ENCODE measurements at regions not wholly inside any gene's neighbourhood (a gene's known extent, or its start where the extent isn't known, plus 50 kb on each side); places are given as distances from the start of the nearest gene placed in this dataset.

GRCh38 chr6:106805771-106806170 lies 168.8 kb downstream of the CD24 start:
- H3K4me1 ChIP-seq (ENCODE audit: low read length): peaks cover 15% of the 10 kb centered on the region
- H3K4me3 ChIP-seq (ENCODE audit: low read length): no peak overlapping the region
- H3K27me3 ChIP-seq (ENCODE audit: low read depth, low read length): no peaks in the 10 kb centered on the region
- H3K4me2 ChIP-seq (ENCODE audit: low read length): no peak overlapping the region
- no peaks in the 10 kb centered on the region for H3K79me2 ChIP-seq (ENCODE audit: low read length)
- H3K27ac ChIP-seq (ENCODE audit: low read length): no peak overlapping the region
- H4K20me1 ChIP-seq (ENCODE audit: insufficient read depth, low read length): no peaks in the 10 kb centered on the region
- no peak overlapping the region for H3K9ac ChIP-seq (ENCODE audit: low read length)
- TF ChIP-seq EZH2phosphoT487 (IDR thresholded peaks at IDR 0.05; ENCODE audit: low read depth): no peak
- H3K9me3 ChIP-seq (ENCODE audit: insufficient read depth, low read length): peaks cover 4% of the 10 kb centered on the region
- H2AFZ ChIP-seq (ENCODE audit: low read depth, low read length): no peak overlapping the region
- no peaks in the 10 kb centered on the region for H3K36me3 ChIP-seq (replicated peaks; ENCODE audit: low read depth, low read length)

GRCh38 chr6:106804346-106805335 lies 169.9 kb downstream of the CD24 start:
- H2AFZ ChIP-seq (ENCODE audit: low read depth, low read length): no peak overlapping the region
- no peaks in the 10 kb centered on the region for H3K27me3 ChIP-seq (ENCODE audit: low read depth, low read length)
- no peak overlapping the region for H3K4me3 ChIP-seq (ENCODE audit: low read length)
- no peak overlapping the region for H3K4me2 ChIP-seq (ENCODE audit: low read length)
- H3K36me3 ChIP-seq (replicated peaks; ENCODE audit: low read depth, low read length): no peaks in the 10 kb centered on the region
- no peak overlapping the region for H3K9ac ChIP-seq (ENCODE audit: low read length)
- H3K4me1 ChIP-seq (ENCODE audit: low read length): peaks cover 10% of the 10 kb centered on the region
- TF ChIP-seq EZH2phosphoT487 (IDR thresholded peaks at IDR 0.05; ENCODE audit: low read depth): no peak
- no peak for TF ChIP-seq CTCF (IDR thresholded peaks at IDR 0.05; ENCODE audit: low read depth, low read length)
- no peaks in the 10 kb centered on the region for H3K79me2 ChIP-seq (ENCODE audit: low read length)
- H4K20me1 ChIP-seq (ENCODE audit: insufficient read depth, low read length): no peaks in the 10 kb centered on the region
- H3K9me3 ChIP-seq (ENCODE audit: insufficient read depth, low read length): peaks cover 4% of the 10 kb centered on the region; the same call in 1 of the 2 replicates
- no peak overlapping the region for H3K27ac ChIP-seq (ENCODE audit: low read length)

GRCh38 chr6:106803188-106803587 lies 171.3 kb downstream of the CD24 start:
- Histone ChIP-seq H3K79me2 (ENCODE audit: low read length) (no peaks in the 10 kb centered on the region), H3K9me3 (ENCODE audit: insufficient read depth, low read length) (no peaks in the 10 kb centered on the region), H4K20me1 (ENCODE audit: insufficient read depth, low read length) (no peaks in the 10 kb centered on the region), H3K4me1 (ENCODE audit: low read length) (no peaks in the 10 kb centered on the region), H3K4me2 (ENCODE audit: low read length) (no peak overlapping the region), H3K27me3 (ENCODE audit: low read depth, low read length) (no peaks in the 10 kb centered on the region), H2AFZ (ENCODE audit: low read depth, low read length) (no peak overlapping the region), H3K27ac (ENCODE audit: low read length) (no peak overlapping the region), H3K4me3 (ENCODE audit: low read length) (no peak overlapping the region), H3K36me3 (replicated peaks; ENCODE audit: low read depth, low read length) (no peaks in the 10 kb centered on the region), H3K9ac (ENCODE audit: low read length) (no peak overlapping the region)
- no peak for TF ChIP-seq CTCF (IDR thresholded peaks at IDR 0.05; ENCODE audit: low read depth, low read length)
- no peak for TF ChIP-seq EZH2phosphoT487 (IDR thresholded peaks at IDR 0.05; ENCODE audit: low read depth)

- Histone ChIP-seq H3K4me3 (ENCODE audit: low read length) (no peak overlapping the region), H4K20me1 (ENCODE audit: insufficient read depth, low read length) (no peaks in the 10 kb centered on the region), H2AFZ (ENCODE audit: low read depth, low read length) (no peak overlapping the region), H3K27ac (ENCODE audit: low read length) (no peak overlapping the region), H3K79me2 (ENCODE audit: low read length) (no peaks in the 10 kb centered on the region), H3K9ac (ENCODE audit: low read length) (no peak overlapping the region), H3K27me3 (ENCODE audit: low read depth, low read length) (no peaks in the 10 kb centered on the region), H3K36me3 (replicated peaks; ENCODE audit: low read depth, low read length) (no peaks in the 10 kb centered on the region), H3K9me3 (ENCODE audit: insufficient read depth, low read length) (no peaks in the 10 kb centered on the region), H3K4me2 (ENCODE audit: low read length) (no peak overlapping the region), H3K4me1 (ENCODE audit: low read length) (no peaks in the 10 kb centered on the region)
- TF ChIP-seq CTCF (IDR thresholded peaks at IDR 0.05; ENCODE audit: low read depth, low read length): no peak
These were observed 172.4 kb downstream of the CD24 start for GRCh38 chr6:106802139-106802538.
